Right lobe of liver (tissue), 4 donors: ENCODE measurements at regions not wholly inside any gene's neighbourhood (a gene's known extent, or its start where the extent isn't known, plus 50 kb on each side); places are given as distances from the start of the nearest gene placed in this dataset.

Source experiments
- POLR2A ChIP-seq: fragments of 450-650 bp; IDR thresholded peaks from one replicate; pipeline ENCODE4 v1.6.1; 2017; ENCODE audit warnings: antibody characterized with exemption, mild to moderate bottlenecking
- TF ChIP-seq, protein P1 (sequence below), 4 donors: fragments of 200-600 bp in 3 of 4; fragments of 450-650 bp in 1 of 4; IDR thresholded peaks; one replicate each; pipeline versions ENCODE4 v1.5.1 to v1.8.0; 2016 to 2022; ENCODE audit warnings: antibody characterized with exemption in 4 of 4, mild to moderate bottlenecking in 2 of 4
- donor health status: DM: no; HTN: no; CAD: no.
- donor health status: DM: no; HTN: no; CAD: no.
- donor health status: DM: no; HTN: yes; CAD: no.

GRCh38 chr3:192055946-192056345, 595.0 kb downstream of the PYDC2 start:
- TF ChIP-seq, protein P1, sequence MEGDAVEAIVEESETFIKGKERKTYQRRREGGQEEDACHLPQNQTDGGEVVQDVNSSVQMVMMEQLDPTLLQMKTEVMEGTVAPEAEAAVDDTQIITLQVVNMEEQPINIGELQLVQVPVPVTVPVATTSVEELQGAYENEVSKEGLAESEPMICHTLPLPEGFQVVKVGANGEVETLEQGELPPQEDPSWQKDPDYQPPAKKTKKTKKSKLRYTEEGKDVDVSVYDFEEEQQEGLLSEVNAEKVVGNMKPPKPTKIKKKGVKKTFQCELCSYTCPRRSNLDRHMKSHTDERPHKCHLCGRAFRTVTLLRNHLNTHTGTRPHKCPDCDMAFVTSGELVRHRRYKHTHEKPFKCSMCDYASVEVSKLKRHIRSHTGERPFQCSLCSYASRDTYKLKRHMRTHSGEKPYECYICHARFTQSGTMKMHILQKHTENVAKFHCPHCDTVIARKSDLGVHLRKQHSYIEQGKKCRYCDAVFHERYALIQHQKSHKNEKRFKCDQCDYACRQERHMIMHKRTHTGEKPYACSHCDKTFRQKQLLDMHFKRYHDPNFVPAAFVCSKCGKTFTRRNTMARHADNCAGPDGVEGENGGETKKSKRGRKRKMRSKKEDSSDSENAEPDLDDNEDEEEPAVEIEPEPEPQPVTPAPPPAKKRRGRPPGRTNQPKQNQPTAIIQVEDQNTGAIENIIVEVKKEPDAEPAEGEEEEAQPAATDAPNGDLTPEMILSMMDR (IDR thresholded peaks at IDR 0.05): no peak
- no peak for TF ChIP-seq POLR2A
